Breast epithelium (tissue), 3 donors: ENCODE measurements at regions not wholly inside any gene's neighbourhood (a gene's known extent, or its start where the extent isn't known, plus 50 kb on each side); places are given as distances from the start of the nearest gene placed in this dataset.
A peak's percentile ranks its signal among the peaks of the same experiment; 100 is the strongest.

Source experiments
- POLR2A ChIP-seq: fragments of 450-650 bp; IDR thresholded peaks from one replicate; pipeline ENCODE4 v1.6.1; 2016; ENCODE audit warnings: antibody characterized with exemption, mild to moderate bottlenecking, moderate library complexity
- POLR2AphosphoS5 ChIP-seq, 3 donors: sonication (generic); formaldehyde crosslinking; IDR thresholded peaks; one replicate each; pipeline ENCODE4 v1.6.1; 2017; ENCODE audit warnings: antibody characterized with exemption in 3 of 3
- TF ChIP-seq, protein P1 (sequence below), 3 donors: fragments of 450-650 bp; IDR thresholded peaks; one replicate each; pipeline ENCODE4 v1.5.1; 2016 to 2017; ENCODE audit warnings: antibody characterized with exemption in 3 of 3, mild to moderate bottlenecking in 3 of 3, moderate library complexity in 3 of 3

DNA sequence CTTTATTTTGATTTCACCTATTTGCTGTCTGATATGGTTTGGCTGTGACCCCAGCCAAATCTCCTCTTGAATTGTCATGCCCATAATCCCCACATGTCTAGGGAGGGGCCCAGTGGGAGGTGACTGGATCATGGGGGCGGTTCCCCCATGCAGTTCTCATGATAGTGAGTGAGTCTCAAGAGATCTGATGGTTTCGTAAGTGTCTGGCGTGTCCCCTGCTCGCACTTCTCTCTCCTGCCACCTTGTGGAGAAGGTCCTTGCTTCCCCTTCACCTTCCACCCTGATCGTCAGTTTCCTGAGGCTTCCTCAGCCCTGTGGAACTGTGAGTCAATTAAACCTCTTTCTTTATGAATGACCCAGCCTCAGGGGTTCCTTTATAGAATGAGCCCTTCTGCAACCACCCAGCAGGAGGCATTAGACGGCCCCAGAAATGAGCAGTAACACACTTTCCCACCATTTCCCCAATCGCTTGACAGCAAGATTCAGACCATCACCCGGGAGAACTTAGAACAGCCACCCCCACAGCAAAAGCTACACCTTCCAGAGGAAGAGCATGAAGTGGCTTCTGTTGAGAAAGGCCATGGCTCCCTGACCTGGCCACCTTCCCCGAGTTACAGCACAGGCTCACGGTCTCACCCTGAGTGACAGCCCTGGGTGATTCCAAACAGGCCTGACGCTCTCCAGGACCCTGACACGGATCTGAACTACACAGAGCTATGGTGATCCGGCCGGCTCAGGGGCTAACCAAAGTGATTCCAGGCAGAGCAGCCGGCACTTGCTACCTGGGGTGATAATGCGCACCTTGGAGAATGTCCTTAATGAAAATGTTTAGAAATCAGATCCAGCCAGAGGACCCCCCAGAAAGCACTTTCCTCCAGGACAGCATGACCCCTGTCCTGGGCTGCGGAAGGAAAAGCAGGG is 131.2 kb upstream of the CDH4 start:
- TF ChIP-seq, protein P1, sequence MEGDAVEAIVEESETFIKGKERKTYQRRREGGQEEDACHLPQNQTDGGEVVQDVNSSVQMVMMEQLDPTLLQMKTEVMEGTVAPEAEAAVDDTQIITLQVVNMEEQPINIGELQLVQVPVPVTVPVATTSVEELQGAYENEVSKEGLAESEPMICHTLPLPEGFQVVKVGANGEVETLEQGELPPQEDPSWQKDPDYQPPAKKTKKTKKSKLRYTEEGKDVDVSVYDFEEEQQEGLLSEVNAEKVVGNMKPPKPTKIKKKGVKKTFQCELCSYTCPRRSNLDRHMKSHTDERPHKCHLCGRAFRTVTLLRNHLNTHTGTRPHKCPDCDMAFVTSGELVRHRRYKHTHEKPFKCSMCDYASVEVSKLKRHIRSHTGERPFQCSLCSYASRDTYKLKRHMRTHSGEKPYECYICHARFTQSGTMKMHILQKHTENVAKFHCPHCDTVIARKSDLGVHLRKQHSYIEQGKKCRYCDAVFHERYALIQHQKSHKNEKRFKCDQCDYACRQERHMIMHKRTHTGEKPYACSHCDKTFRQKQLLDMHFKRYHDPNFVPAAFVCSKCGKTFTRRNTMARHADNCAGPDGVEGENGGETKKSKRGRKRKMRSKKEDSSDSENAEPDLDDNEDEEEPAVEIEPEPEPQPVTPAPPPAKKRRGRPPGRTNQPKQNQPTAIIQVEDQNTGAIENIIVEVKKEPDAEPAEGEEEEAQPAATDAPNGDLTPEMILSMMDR (IDR thresholded peaks at IDR 0.05), result peak in 2 of 3 donors; percentile 27 to 34
- TF ChIP-seq POLR2AphosphoS5 (IDR thresholded peaks at IDR 0.05) (no peak), POLR2A (no peak)
